ENCODE measurements at regions not wholly inside any gene's neighbourhood (a gene's known extent, or its start where the extent isn't known, plus 50 kb on each side); places are given as distances from the start of the nearest gene placed in this dataset.
"Not testable (repeated sequence)": the region's sequence is repeated elsewhere in the genome, so short reads cannot be mapped to it uniquely, and the experiment has no call there.

DNA sequence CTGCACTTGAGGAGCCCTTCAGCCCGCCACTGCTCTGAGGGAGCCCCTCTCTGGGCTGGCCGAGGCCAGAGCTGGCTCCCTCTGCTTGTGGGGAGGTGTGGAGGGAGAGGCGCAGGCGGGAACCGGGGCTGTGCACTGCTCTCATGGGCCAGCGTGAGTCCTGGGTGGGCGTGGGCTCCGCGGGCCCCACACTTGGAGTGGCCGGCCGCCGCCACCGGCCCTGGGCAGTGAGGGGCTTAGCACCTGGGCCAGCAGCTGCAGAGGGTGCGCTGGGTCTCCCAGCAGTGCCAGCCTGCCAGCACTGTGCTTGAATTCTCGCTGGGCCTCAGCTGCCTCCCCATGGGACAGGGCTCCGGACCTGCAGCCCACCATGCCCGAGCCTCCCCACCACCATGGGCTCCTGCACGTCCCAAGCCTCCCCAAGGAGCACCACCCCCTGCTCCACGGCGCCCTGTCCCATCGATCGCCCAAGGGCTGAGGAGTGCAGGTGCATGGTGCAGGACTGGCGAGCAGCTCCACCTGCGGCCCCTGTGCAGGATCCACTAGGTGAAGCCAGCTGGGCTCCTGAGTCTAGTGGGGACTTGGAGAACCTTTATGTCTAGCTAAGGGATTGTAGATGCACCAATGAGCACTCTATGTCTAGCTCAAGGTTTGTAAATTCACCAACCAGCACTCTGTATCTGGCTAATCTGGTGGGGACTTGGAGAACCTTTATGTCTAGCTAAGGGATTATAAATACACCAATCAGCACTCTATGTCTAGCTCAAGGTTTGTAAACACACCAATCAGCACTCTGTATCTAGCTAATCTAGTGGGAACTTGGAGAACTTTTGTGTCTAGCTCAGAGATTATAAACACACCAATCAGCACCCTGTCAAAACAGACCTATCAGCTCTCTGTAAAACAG lies 1180.3 kb downstream of the FSCB start:
- DNase-seq (ENCODE audit: low read depth in 4 of 4, low spot score in 1 of 4), result not testable (repeated sequence)

DNA sequence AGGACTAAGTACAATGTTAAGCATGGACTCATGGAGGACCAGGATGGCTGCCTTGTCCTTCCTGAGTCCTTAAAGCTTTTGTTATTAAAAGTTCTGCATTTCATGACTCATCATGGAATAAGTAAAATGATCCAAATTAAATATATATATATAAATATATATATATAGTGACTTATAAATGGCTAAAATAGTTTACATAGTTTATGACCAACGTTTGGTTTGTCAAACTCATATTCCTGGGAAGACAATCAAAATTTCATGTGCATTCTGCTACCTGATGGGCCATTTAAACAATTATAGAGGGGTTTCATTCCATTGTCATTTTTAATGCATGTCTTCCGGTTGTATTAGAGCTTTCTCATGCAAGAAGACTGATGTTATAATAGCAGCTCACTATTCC lies 1190.7 kb downstream of the FSCB start:
- DNase-seq (ENCODE audit: low read depth in 4 of 4, low spot score in 1 of 4), result no peak

DNA sequence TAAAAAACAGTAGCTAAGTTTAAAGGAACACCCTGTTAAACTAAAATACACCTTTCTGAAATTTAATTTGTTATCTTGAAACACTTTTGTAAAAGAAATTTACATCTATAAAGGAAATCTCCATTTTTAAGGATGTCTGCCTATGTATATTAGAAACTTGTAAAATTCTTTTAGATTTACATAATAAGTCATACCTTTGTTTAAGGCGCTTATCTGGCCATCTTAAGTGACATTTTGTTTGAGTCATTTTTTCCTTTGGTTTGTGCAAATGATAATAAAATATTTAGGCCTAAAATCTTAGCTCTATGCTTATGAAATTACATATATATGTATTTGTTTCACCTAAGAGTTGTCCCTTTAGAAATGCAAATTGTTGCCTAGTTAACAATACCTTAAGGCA lies 1193.4 kb downstream of the FSCB start:
- DNase-seq (ENCODE audit: low read depth in 4 of 4, low spot score in 1 of 4), result no peak

DNA sequence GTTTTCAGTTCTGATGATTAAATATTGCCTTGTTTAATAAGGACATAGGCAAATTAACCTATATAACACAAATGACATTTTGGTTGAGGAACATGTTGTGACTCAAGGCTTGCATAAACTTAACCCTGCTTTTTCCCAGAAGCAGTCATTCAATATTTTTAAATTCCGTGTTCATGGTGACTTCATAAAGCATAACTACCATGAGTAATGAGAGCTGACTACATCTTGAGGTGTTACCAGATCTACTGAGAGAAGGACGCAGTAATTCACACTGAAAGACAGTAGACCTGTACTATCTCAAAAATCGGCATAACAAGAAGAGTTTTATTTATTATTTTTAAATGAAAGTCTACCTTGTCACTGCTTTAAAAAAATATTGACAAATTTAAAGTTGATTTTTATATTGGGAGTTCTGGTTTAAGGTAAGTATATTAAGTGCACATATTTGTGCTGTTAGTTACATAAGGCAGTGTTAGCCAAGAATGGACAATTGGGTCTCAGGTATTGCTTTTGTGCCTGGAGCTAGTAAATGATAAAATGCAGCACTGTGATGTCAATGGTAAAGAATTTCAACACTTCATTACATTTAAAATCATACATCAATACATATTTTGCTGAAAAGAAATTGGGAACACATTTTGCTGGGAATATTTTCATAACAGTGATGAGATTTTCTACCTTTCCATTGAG lies 1198.5 kb downstream of the FSCB start:
- DNase-seq (ENCODE audit: low read depth in 4 of 4, low spot score in 1 of 4), result no peak

DNA sequence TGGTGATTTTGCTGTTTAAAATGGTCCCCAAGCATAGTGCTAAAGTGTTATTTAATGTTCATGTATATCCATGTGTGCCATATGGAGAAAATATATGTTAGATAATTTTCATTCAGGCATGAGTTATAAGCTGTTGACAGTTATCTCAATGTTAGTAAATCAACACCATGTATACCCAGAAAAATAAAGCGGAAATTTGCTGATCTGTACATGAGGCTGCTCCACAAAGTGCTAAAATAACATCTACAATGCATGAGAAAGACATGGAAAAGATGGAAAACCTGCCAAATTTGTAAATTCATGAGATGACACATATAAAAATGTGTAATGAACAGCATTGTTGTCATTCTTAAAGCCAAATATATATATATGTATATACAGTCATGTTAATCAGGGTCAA lies 1199.2 kb downstream of the FSCB start:
- DNase-seq (ENCODE audit: low read depth in 4 of 4, low spot score in 1 of 4), result no peak

DNA sequence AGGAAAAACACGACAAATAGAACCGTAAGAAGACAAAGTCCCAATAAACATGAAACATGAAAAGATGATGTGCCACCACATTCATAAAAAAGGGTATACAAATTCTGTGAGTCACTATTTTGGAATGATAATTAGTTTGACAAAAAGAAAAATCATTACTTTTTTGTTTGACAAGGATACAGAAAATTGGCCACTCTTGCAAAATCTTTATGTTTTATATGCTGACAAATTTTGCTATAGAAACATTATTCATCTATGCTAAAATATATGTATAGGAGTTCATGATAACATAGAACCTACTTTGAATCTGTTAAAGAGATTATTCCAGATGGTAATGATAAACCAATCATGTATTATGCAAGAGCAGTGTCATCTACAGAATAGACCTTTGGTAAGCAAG lies 1201.0 kb downstream of the FSCB start:
- DNase-seq (ENCODE audit: low read depth in 4 of 4, low spot score in 1 of 4), result no peak

DNA sequence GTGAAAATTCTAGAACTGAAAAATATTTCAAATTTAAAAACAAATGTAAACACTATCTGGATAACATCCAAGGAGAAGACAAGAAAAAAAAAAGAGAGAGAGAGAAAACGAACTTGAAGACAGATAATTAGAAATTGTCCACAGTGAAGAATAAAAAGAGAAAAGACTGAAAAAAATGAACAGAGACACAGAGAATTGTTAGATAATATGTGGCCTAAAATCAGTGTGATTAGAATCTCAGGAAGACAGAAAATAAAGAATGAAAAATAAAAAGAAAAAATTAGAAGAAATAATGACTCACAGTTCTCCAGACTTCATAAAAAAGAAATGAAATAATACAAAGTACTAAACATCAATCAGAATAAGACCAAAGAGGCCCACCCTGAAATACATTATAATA lies 1209.3 kb downstream of the FSCB start:
- DNase-seq (ENCODE audit: low read depth in 4 of 4, low spot score in 1 of 4), result no peak

DNA sequence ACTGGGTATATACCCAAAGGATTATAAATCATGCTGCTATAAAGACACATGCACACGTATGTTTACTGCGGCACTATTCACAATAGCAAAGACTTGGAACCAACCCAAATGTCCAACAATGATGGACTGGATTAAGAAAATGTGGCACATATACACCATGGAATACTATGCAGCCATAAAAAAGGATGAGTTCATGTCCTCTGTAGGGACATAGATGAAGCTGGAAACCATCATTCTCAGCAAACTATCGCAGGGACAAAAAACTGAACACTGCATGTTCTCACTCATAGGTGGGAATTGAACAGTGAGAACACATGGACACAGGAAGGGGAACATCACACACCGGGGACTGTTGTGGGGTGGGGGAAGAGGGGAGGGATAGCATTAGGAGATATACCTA lies 1211.0 kb downstream of the FSCB start:
- DNase-seq (ENCODE audit: low read depth in 4 of 4, low spot score in 1 of 4), result not testable (repeated sequence)

DNA sequence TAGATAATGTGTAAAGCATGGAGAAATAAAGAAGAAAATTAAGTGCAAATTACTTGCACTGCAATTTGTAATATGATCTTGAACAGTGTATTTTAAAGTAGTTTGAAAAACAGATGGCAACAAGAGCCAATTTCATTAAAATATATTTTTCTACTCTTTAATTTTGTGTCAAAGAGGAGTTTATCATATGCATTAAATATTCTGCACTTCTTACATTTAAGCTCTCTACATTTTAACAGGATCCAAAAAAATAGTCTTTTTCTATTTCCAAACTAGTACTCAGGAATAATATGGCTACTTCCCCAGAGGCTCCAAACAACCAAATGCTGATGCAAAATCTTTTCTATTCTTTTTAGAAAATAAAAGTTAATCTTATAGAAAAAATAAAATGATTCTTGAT lies 1221.5 kb downstream of the FSCB start:
- DNase-seq (ENCODE audit: low read depth in 4 of 4, low spot score in 1 of 4), result no peak

DNA sequence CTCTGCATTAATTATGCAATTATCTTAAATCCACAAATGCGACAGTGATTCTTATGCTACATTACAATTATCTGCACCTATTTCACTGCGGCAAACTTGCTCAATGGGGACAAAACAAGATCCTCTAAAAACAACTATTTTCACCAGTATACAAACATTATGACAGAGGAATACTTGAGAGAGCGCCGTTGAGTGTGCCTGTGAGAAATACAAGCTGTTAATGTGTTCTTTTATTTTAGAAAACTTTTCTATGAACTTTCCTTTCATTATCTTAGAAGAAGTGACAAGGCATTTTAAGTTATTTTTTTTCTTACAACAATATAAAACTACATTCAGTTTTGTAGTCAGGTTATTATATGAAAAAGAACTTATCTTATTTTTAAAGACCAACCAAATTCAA lies 1247.0 kb downstream of the FSCB start:
- DNase-seq (ENCODE audit: low read depth in 4 of 4, low spot score in 1 of 4), result no peak

DNA sequence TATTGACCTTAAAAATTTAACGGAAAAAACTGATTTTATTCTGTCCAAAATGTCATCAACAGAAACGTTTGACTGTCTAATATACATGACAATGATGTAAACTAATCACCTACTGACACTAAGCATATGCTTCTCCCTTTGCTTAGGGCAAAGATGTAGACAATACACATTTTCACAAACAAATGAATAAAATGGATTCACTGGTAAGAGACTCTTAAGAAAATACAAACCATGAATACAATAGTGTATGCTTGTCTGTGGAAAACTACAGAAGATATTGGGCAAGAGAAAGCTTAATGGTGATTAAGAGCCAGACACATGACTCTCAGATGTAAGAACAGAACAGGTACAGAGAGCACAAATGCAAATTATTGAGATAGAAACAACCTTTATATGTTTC lies 1248.7 kb downstream of the FSCB start:
- no peak for DNase-seq (ENCODE audit: low read depth in 4 of 4, low spot score in 1 of 4)

DNA sequence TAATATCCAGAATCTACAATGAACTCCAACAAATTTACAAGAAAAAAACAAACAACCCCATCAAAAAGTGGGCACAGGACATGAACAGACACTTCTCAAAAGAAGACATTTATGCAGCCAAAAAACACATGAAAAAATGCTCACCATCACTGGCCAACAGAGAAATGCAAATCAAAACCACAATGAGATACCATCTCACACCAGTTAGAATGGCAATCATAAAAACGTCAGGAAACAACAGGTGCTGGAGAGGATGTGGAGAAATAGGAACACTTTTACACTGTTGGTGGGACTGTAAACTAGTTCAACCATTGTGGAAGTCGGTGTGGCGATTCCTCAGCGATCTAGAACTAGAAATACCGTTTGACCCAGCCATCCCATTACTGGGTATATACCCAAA lies 1250.1 kb downstream of the FSCB start:
- not testable (repeated sequence) for DNase-seq (ENCODE audit: low read depth in 4 of 4, low spot score in 1 of 4)

DNA sequence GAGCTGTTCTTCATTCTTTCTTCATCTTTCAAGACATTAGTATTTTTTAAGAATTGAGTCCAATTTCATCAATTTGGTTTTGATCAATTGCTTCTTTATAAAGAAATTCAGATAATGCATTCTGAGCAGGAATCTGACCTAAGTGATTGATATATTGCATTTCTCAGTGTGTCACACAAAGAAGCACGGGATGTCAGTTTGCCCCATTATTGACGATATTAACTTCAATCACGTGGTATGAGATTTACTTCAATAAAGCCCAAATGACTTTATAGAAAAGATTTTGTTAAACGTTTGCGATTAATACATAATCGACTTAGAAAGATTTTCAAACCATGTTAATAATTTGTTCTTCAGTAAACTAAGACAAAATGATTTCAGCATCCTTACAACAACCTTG lies 1254.2 kb downstream of the FSCB start:
- no peak for DNase-seq (ENCODE audit: low read depth in 4 of 4, low spot score in 1 of 4)

DNA sequence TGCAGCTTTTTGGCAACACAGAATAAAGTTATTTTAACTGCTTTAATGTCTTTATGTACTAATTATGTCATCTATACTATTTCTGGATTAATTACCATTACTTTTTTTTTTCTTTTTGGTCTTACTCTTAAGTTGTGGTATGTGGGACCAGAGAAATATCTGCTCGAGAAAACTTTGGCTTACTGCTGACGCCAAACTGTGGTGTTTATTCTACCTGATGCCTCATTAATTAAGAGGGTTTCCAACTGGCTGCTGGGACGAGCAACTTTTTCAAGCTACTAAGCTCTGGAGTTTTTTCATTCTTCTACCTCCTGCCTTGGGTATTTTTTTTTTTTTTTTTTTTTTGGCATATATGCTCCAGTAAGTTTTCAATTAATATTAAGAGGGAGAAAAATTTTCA lies 1257.5 kb downstream of the FSCB start:
- DNase-seq (ENCODE audit: low read depth in 4 of 4, low spot score in 1 of 4), result no peak

DNA sequence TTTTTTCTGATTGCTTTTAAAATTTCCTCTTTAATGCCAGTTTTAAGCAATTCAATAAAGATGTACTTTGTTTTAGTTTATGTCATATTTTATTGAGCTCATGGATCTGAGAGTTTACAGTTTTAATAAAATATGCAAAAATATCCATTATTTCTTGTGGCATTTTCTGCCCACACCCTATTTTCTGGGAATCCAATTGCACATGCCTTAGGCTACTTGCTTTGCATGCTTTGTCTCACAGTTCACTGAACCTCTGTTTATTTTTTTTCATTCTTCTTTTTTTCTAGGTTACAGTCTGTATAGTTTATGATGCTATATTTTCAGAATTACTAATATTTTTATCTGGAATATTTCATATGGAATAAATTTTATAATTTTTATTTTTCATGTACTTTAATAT lies 1258.0 kb downstream of the FSCB start:
- DNase-seq (ENCODE audit: low read depth in 4 of 4, low spot score in 1 of 4), result no peak

DNA sequence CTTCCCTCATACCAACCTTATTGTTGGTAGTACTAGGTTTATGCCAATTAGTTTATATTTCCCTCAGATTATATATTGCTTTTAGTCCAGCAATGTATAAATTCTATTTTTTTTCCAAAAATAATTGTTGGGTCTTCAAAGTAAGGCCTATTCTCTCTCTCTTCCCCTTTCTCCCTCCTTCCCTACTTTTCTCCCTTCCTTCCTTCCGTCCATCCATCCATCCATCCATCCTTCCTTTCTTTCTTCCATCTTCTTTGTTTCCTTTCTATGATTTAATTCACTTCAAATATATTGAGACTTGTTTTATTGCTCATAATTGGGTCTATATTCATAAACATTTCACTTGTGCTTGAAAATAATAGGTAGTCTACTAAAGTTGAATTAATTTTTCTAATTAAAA lies 1259.2 kb downstream of the FSCB start:
- DNase-seq (ENCODE audit: low read depth in 4 of 4, low spot score in 1 of 4), result no peak

DNA sequence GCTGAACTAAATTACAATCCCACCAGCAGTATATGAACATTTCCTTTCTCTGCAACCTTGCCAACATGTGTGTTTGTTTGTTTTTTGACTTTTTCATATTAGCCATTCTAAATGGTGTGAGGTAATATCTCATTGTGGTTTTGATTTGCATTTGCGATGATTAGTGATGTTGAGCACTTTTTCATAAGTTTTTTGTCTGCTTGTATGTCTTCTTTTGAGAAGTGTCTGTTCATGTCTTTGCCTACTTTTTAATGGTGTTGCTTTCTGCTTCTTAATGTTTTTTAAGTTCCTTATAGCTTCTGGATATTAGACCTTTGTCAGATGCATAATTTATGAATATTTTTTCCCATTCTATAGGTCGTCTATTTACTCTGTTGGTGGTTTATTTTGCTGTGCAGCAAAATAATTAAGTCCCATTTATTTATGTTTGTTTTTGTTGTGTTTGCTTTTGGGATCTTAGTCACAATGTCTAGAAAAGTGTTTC lies 1262.9 kb downstream of the FSCB start:
- no peak for DNase-seq (ENCODE audit: low read depth in 4 of 4, low spot score in 1 of 4)

DNA sequence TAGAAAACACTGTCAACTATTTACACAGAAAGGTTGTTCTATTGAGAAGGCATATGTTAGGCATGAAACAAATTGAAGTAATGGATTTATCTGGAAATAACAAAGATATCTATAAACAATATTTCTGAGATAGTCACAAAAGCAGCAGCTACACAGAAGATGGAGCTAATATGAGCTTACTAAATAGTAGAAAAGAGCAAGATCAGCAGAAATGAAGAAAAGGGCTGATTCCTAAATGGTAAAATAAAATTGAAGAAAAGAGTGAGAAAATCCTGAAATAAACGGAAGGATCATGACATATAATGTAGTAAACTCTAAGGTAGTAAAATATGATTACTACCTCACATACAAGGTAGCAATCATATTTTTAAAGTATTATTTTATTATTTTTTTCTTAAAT lies 1263.9 kb downstream of the FSCB start:
- no peak for DNase-seq (ENCODE audit: low read depth in 4 of 4, low spot score in 1 of 4)

DNA sequence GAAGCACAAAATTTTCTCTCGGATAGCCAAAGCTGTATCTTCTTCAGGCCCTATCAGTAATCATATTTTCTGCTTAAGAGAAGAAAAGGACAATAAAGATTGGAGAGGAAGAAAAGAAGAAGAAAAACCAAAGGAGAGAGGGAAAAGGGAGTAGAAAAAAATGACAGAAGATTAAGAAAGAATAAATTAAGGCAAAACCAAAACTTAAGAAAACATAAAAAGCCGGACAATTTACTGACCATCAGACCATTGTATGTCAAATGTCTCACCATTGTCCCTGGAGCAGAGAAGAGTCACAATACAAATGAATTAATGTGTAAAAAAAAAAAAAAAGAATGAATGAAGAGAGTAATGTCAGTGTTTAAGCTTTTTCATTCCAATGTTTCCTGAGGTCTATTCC lies 1274.8 kb downstream of the FSCB start:
- DNase-seq (ENCODE audit: low read depth in 4 of 4, low spot score in 1 of 4), result no peak

DNA sequence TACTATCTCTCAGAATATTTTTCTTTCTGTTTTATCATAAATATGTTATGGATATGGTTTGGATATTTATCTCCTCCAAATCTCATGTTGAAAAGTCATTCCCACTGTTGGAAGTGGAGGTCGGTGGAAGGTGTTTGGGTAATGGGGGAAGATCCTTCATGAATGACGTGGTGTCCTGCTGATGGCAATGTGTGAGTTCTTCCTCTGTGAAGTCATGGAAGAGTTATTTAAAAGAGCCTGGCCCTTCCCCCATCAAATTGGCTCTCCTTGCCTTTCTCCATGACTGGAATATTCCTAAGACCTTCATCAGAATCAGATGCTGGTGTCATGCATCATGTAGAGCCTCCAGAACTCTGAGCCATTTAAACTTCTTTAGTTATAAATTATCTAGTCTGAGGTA lies 1291.6 kb downstream of the FSCB start:
- DNase-seq (ENCODE audit: low read depth in 4 of 4, low spot score in 1 of 4), result no peak

DNA sequence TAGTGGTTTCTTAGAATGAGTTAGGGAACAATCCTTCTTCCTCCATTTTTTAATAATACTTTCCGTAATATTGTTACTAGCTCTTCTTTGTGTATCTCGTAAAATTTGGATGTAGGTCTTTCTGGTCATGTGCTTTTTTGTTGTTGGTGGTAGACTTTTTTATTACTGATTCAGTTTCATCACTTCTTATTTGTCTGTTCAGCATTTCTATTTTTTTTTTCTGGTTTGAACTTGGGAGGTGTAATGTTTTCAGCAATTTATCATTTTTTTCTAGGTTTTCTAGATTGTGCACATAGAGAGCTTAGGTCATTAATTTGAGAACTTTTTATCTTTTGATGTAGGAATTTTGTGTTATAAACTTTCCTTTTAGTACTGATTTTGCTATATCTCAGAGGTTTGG lies 1299.9 kb downstream of the FSCB start:
- DNase-seq (ENCODE audit: low read depth in 4 of 4, low spot score in 1 of 4), result no peak

DNA sequence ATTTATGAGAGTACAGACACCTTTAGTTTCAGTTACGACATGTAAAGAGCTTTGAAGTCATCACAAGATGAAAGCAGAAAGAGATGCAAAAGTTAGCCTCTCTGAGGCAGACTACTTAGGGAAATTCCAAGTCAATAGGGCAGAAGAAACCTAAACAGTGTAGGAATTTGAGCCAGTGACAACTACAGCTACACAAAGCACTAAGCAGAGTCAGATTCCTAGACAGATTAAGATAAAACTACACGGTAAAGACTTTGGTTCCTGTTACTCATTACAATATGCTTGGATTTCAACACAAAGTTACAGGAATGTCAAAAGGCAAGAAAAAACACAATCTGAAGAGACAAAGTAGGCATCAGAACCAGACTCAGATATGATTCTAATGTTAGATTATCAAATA lies 1302.3 kb downstream of the FSCB start:
- DNase-seq (ENCODE audit: low read depth in 4 of 4, low spot score in 1 of 4), result no peak

DNA sequence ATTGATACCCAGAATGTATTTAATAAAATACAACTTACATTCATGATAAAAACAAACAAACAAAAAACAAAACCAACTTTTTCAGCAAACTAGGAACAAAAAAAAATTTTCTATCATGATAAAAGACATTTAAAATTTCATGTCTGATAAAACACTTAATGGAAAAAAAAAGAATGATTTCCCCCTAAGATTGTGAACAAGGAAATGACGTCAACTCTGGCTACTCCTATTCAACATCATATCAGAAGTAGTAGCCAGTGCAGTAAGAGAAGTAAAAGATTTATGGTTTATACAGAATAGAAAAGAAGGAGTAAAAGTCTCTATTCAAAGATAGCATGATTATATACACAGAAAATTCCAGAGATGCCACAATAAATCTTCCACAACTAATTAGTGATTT lies 1306.6 kb downstream of the FSCB start:
- DNase-seq (ENCODE audit: low read depth in 4 of 4, low spot score in 1 of 4), result no peak
